WERI-Rb-1 (cell line): ENCODE measurements at regions not wholly inside any gene's neighbourhood (a gene's known extent, or its start where the extent isn't known, plus 50 kb on each side); places are given as distances from the start of the nearest gene placed in this dataset.
"Not testable (repeated sequence)": the region's sequence is repeated elsewhere in the genome, so short reads cannot be mapped to it uniquely, and the experiment has no call there.

Source experiments
- DNase-seq: peaks from one replicate; pipeline ENCODE4 v3.0.0-alpha.2; 2020
- H3K27ac ChIP-seq: fragments of 250-450 bp; sonication (Bioruptor Pico); 2 replicates; pipeline ENCODE4 v1.5.1; 2020; ENCODE audit warnings: mild to moderate bottlenecking, moderate library complexity
- H3K27me3 ChIP-seq: fragments of 250-450 bp; sonication (Bioruptor Pico); 2 replicates; pipeline ENCODE4 v1.5.1; 2021; ENCODE audit warnings: mild to moderate bottlenecking, low read depth, moderate library complexity; ENCODE audit not compliant: insufficient read depth, severe bottlenecking
- H3K36me3 ChIP-seq: fragments of 250-450 bp; sonication (Bioruptor Pico); 2 replicates; pipeline ENCODE4 v1.5.1; 2020; ENCODE audit warnings: mild to moderate bottlenecking, moderate library complexity
- H3K4me3 ChIP-seq: 2 replicates; pipeline ENCODE4 v1.5.1; 2011; ENCODE audit warnings: low read depth, mild to moderate bottlenecking, control low read depth, low read length
- H3K9me3 ChIP-seq: fragments of 250-450 bp; sonication (Bioruptor Pico); 2 replicates; pipeline ENCODE4 v1.5.1; 2021; ENCODE audit warnings: mild to moderate bottlenecking, moderate library complexity; ENCODE audit not compliant: severe bottlenecking
- CTCF ChIP-seq: IDR thresholded peaks from 2 replicates; pipeline ENCODE4 v1.5.1; 2011; ENCODE audit warnings: low read depth, mild to moderate bottlenecking, control low read depth, inconsistent platforms, low read length

GRCh38 chr11:97621282-97621681 is 1231.5 kb downstream of the JRKL start:
- no peaks in the 10 kb centered on the region for H3K9me3 ChIP-seq
- no peaks in the 10 kb centered on the region for H3K27me3 ChIP-seq

GRCh38 chr11:97622795-97623194 is 1233.0 kb downstream of the JRKL start:
- Histone ChIP-seq H3K4me3 (no peak overlapping the region), H3K9me3 (no peaks in the 10 kb centered on the region), H3K36me3 (no peaks in the 10 kb centered on the region), H3K27me3 (no peaks in the 10 kb centered on the region), H3K27ac (no peak overlapping the region)
- DNase-seq, result no peak
- no peak for TF ChIP-seq CTCF

More at GRCh38 chr11:97621282-97621681, 1231.5 kb downstream of the JRKL start:
- no peaks in the 10 kb centered on the region for H3K36me3 ChIP-seq
- no peak overlapping the region for H3K27ac ChIP-seq
- no peak for DNase-seq
- H3K4me3 ChIP-seq, result no peak overlapping the region
- no peak for TF ChIP-seq CTCF

GRCh38 chr11:97636741-97637140 is 1246.9 kb downstream of the JRKL start:
- not testable (repeated sequence) for H3K4me3 ChIP-seq, H3K27ac ChIP-seq, H3K9me3 ChIP-seq, H3K36me3 ChIP-seq, H3K27me3 ChIP-seq, DNase-seq

- DNase-seq, result no peak
- H3K9me3 ChIP-seq, result peaks cover 6% of the 10 kb centered on the region
- no peaks in the 10 kb centered on the region for H3K27me3 ChIP-seq
- H3K36me3 ChIP-seq, result no peaks in the 10 kb centered on the region
- no peak overlapping the region for H3K4me3 ChIP-seq
- TF ChIP-seq CTCF, result no peak
- no peak overlapping the region for H3K27ac ChIP-seq
Observed at GRCh38 chr11:97637701-97638100, 1247.9 kb downstream of the JRKL start.

GRCh38 chr11:97638641-97639224 is 1248.9 kb downstream of the JRKL start:
- Histone ChIP-seq H3K27me3 (no peaks in the 10 kb centered on the region), H3K27ac (no peak overlapping the region), H3K36me3 (no peaks in the 10 kb centered on the region), H3K9me3 (peaks cover 6% of the 10 kb centered on the region), H3K4me3 (no peak overlapping the region)
- DNase-seq, result no peak
- TF ChIP-seq CTCF, result no peak

- Histone ChIP-seq H3K9me3 (peaks cover 6% of the 10 kb centered on the region), H3K36me3 (no peaks in the 10 kb centered on the region), H3K27ac (no peak overlapping the region), H3K27me3 (no peaks in the 10 kb centered on the region), H3K4me3 (no peak overlapping the region)
- TF ChIP-seq CTCF, result no peak
- DNase-seq, result no peak
Observed at GRCh38 chr11:97641988-97642387, 1252.2 kb downstream of the JRKL start.
